ENCODE measurements at regions not wholly inside any gene's neighbourhood (a gene's known extent, or its start where the extent isn't known, plus 50 kb on each side); places are given as distances from the start of the nearest gene placed in this dataset.

GRCh38 chr6:167049275-167049674, 50.1 kb downstream of the CEP43 start:
- TF ChIP-seq TAF1 (IDR thresholded peaks at IDR 0.05; ENCODE audit: borderline replicate concordance, low read depth, low read length) (no peak), POLR2AphosphoS5 (IDR thresholded peaks at IDR 0.05; ENCODE audit: low read depth, low read length) (no peak)

Data from GM12892 (cell line).